ENCODE measurements at regions not wholly inside any gene's neighbourhood (a gene's known extent, or its start where the extent isn't known, plus 50 kb on each side); places are given as distances from the start of the nearest gene placed in this dataset.

DNA sequence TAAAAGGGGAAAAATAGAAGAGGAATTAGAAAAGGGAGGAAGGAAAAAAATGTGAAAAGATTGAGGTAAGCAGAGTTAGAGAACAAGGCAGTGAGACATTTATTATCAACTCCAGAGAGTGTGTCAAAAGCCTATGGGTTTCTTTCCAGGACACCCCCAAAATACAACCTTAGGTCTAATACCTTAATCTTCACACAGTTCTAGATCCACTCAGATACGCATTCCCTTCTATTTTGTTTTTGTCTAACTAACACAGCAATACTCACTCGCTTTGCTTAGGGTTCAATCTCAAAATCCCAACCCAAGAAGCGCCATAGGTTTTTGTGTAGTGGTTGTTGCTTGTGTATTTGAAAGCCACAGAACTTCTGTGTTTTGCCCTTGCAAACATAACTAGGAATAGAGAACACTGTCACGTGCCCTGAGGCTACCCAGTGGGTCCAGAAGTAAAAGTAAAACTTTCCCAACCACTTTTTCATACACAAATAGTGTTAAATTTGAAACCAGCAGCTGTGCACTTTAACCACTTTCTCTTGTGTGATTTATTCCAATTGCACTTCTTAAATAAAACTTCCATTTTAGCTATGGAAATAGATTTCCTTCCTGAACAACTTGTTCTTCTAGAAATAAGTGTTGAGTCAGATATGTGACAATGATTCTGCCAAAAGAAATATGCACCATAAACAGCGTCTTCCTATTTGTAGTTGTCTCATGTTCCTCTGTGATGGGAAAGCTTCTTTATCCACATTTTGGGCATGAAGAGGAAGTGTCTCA, 414.7 kb upstream of the GHITM start:
- H3K36me3 ChIP-seq = no peaks in the 10 kb centered on the region
- WGBS, 2 donors (ENCODE audit: low coverage in 1 of 2) = 69 to 74% methylated on average over 5 of the region's 5 CpGs
- no peak for ATAC-seq
- H3K27ac ChIP-seq = no peak overlapping the region
- no peak overlapping the region for H3K4me3 ChIP-seq
- no peaks in the 10 kb centered on the region for H3K27me3 ChIP-seq
- H3K4me1 ChIP-seq = no peaks in the 10 kb centered on the region
- H3K9me3 ChIP-seq = peaks cover 0 to 8% (median 0%) of the 10 kb centered on the region in 3 donors
- no peak for TF ChIP-seq POLR2AphosphoS5 (IDR thresholded peaks at IDR 0.05)
- TF ChIP-seq, protein P1, sequence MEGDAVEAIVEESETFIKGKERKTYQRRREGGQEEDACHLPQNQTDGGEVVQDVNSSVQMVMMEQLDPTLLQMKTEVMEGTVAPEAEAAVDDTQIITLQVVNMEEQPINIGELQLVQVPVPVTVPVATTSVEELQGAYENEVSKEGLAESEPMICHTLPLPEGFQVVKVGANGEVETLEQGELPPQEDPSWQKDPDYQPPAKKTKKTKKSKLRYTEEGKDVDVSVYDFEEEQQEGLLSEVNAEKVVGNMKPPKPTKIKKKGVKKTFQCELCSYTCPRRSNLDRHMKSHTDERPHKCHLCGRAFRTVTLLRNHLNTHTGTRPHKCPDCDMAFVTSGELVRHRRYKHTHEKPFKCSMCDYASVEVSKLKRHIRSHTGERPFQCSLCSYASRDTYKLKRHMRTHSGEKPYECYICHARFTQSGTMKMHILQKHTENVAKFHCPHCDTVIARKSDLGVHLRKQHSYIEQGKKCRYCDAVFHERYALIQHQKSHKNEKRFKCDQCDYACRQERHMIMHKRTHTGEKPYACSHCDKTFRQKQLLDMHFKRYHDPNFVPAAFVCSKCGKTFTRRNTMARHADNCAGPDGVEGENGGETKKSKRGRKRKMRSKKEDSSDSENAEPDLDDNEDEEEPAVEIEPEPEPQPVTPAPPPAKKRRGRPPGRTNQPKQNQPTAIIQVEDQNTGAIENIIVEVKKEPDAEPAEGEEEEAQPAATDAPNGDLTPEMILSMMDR (IDR thresholded peaks at IDR 0.05) = no peak
- no peak for TF ChIP-seq EP300 (IDR thresholded peaks at IDR 0.05)
- no peak for TF ChIP-seq POLR2A (IDR thresholded peaks at IDR 0.05)

DNA sequence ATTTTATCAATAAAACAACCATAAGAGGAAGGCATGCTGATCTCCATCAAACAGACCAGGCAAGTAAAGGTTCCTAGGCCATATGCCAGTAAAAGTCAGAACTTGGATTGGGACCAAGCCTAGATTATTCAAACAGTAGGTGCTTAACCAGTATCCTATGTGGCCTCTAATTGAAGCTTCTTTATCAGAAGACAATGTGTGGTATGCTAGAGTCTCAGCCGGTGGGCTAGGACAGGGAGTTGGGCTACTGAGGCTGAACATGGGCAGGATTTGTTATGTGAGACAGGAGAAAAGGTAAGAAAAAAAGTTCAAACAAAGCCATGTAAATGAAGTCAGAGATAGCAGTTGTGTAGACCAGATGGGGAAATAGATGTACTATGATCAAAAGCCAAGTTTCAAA, 413.7 kb upstream of the GHITM start:
- Histone ChIP-seq H3K4me3 (no peak overlapping the region), H3K36me3 (no peaks in the 10 kb centered on the region), H3K4me1 (no peaks in the 10 kb centered on the region), H3K27ac (no peak overlapping the region), H3K9me3 (peaks cover 0 to 8% (median 0%) of the 10 kb centered on the region in 3 donors), H3K27me3 (no peaks in the 10 kb centered on the region)
- 82 to 100% methylated on average over 1 of the region's 1 CpG for WGBS, 2 donors (ENCODE audit: low coverage in 1 of 2)
- TF ChIP-seq EP300 (IDR thresholded peaks at IDR 0.05) (no peak), POLR2A (IDR thresholded peaks at IDR 0.05) (no peak), POLR2AphosphoS5 (IDR thresholded peaks at IDR 0.05) (no peak)
- TF ChIP-seq, protein P1 (IDR thresholded peaks at IDR 0.05) = no peak
- ATAC-seq = no peak

- no peak for ATAC-seq
- TF ChIP-seq POLR2AphosphoS5 (IDR thresholded peaks at IDR 0.05) (no peak), EP300 (IDR thresholded peaks at IDR 0.05) (no peak), POLR2A (IDR thresholded peaks at IDR 0.05) (no peak)
- TF ChIP-seq, protein P1 (IDR thresholded peaks at IDR 0.05) = no peak
Measured at GRCh38 chr10:83734278-83734677, 405.0 kb upstream of the GHITM start.

GRCh38 chr10:83736008-83736407, 403.3 kb upstream of the GHITM start:
- ATAC-seq = no peak

More at GRCh38 chr10:83734278-83734677, 405.0 kb upstream of the GHITM start:
- Histone ChIP-seq H3K4me3 (no peak overlapping the region), H3K27me3 (no peaks in the 10 kb centered on the region), H3K36me3 (no peaks in the 10 kb centered on the region), H3K9me3 (peaks cover 0 to 29% (median 0%) of the 10 kb centered on the region in 3 donors), H3K27ac (no peak overlapping the region), H3K4me1 (no peaks in the 10 kb centered on the region)

More at GRCh38 chr10:83736008-83736407, 403.3 kb upstream of the GHITM start:
- Histone ChIP-seq H3K4me3 (no peak overlapping the region), H3K4me1 (no peaks in the 10 kb centered on the region), H3K9me3 (peaks cover 0 to 36% (median 0%) of the 10 kb centered on the region in 3 donors), H3K36me3 (no peaks in the 10 kb centered on the region), H3K27me3 (no peaks in the 10 kb centered on the region), H3K27ac (no peak overlapping the region)
- TF ChIP-seq POLR2AphosphoS5 (IDR thresholded peaks at IDR 0.05) = no peak
- no peak for TF ChIP-seq POLR2A (IDR thresholded peaks at IDR 0.05)
- TF ChIP-seq EP300 (IDR thresholded peaks at IDR 0.05) = no peak
- TF ChIP-seq, protein P1 (IDR thresholded peaks at IDR 0.05) = no peak
- WGBS, 2 donors (ENCODE audit: low coverage in 1 of 2) = 43 to 77% methylated on average over 1 of the region's 1 CpG
